IMR-90 (cell line): ENCODE measurements at regions not wholly inside any gene's neighbourhood (a gene's known extent, or its start where the extent isn't known, plus 50 kb on each side); places are given as distances from the start of the nearest gene placed in this dataset.

ENCODE experiments used
- ATAC-seq: fragments of 200-7000 bp; cut with Tn5 transposase; 2 replicates; pipeline ENCODE4 v1.9.1; 2020; ENCODE audit warnings: low read depth, mild to moderate bottlenecking, moderate library complexity
- BruUV-seq: library from RNA; stranded (reverse); fragments of 400-500 nt; replicated peaks from 2 replicates; lab custom pipeline; 2021; lab: Mats Ljungman, UMichigan
- CTCF ChIA-PET: fragments of 300-600 bp; formaldehyde crosslinking; extraction: SDS; loops from one replicate; lab custom pipeline; 2021; ENCODE audit warnings: antibody characterized with exemption; lab: Yijun Ruan, JAX
- POLR2A ChIA-PET: fragments of 300-600 bp; sonication (Branson Sonifier 250); formaldehyde crosslinking; loops from one replicate; lab custom pipeline; 2022; ENCODE audit warnings: antibody characterized with exemption; ENCODE audit not compliant: unreplicated experiment; lab: Charles Lee
- DNase-seq: peaks from one replicate; pipeline ENCODE4 v3.0.0; 2013
- H2AFZ ChIP-seq: replicated peaks from 2 replicates; pipeline ENCODE3; 2013; ENCODE audit warnings: low read length, mild to moderate bottlenecking; ENCODE audit not compliant: poor library complexity
- H2AK5ac ChIP-seq: 2 replicates; pipeline ENCODE4 v1.6.1; 2013; ENCODE audit warnings: low read depth, low read length, inconsistent platforms
- H2AK9ac ChIP-seq: replicated peaks from 2 replicates; pipeline ENCODE3; 2013; ENCODE audit warnings: mild to moderate bottlenecking, low read depth, low read length, moderate library complexity; ENCODE audit not compliant: poor library complexity
- H2BK120ac ChIP-seq: 2 replicates; pipeline ENCODE4 v1.6.1; 2013; ENCODE audit warnings: low read depth, low read length, inconsistent platforms
- H2BK15ac ChIP-seq: 3 replicates; pipeline ENCODE4 v1.6.1; 2013; ENCODE audit warnings: low read depth, low read length, inconsistent platforms
- H2BK20ac ChIP-seq: 2 replicates; pipeline ENCODE4 v1.6.1; 2013; ENCODE audit warnings: low read depth, mild to moderate bottlenecking, inconsistent platforms, low read length, moderate library complexity
- H2BK5ac ChIP-seq: 2 replicates; pipeline ENCODE4 v1.6.1; 2013; ENCODE audit warnings: mild to moderate bottlenecking, low read depth, low read length, inconsistent platforms; ENCODE audit not compliant: poor library complexity, severe bottlenecking
- H3K14ac ChIP-seq: replicated peaks from 2 replicates; pipeline ENCODE4 v1.6.1; 2013; ENCODE audit warnings: low read depth, low read length, inconsistent platforms
- H3K18ac ChIP-seq: 2 replicates; pipeline ENCODE4 v1.6.1; 2013; ENCODE audit warnings: low read depth, low read length, control low read depth
- H3K23ac ChIP-seq: 2 replicates; pipeline ENCODE4 v1.6.1; 2013; ENCODE audit warnings: low read depth, low read length, inconsistent platforms
- H3K27ac ChIP-seq: 2 replicates; pipeline ENCODE4 v1.5.1; 2013; ENCODE audit warnings: mild to moderate bottlenecking, control low read depth, low read length; ENCODE audit not compliant: insufficient read depth
- H3K27me3 ChIP-seq: 2 replicates; pipeline ENCODE4 v1.6.1; 2013; ENCODE audit warnings: low read length; ENCODE audit not compliant: control insufficient read depth, insufficient read depth
- H3K36me3 ChIP-seq: 2 replicates; pipeline ENCODE4 v1.6.1; 2013; ENCODE audit warnings: low read length, mixed read lengths; ENCODE audit not compliant: control insufficient read depth, insufficient read depth
- H3K4ac ChIP-seq: 2 replicates; pipeline ENCODE4 v1.6.1; 2013; ENCODE audit warnings: low read depth, low read length, inconsistent platforms
- H3K4me1 ChIP-seq: 2 replicates; pipeline ENCODE4 v1.6.1; 2013; ENCODE audit warnings: low read length, mixed read lengths; ENCODE audit not compliant: control insufficient read depth, insufficient read depth
- H3K4me2 ChIP-seq: 2 replicates; pipeline ENCODE4 v1.6.1; 2013; ENCODE audit warnings: low read depth, mild to moderate bottlenecking, control low read depth, low read length, moderate library complexity
- H3K4me3 ChIP-seq: 2 replicates; pipeline ENCODE4 v1.5.1; 2013; ENCODE audit warnings: low read depth, mild to moderate bottlenecking, control low read depth, low read length, moderate library complexity; ENCODE audit not compliant: insufficient read depth
- H3K56ac ChIP-seq: 2 replicates; pipeline ENCODE4 v1.6.1; 2013; ENCODE audit warnings: low read length, inconsistent platforms; ENCODE audit not compliant: insufficient read depth; ENCODE audit errors: extremely low read depth
- H3K79me1 ChIP-seq, 2 experiments: 2 replicates each; pipeline ENCODE4 v1.6.1; 2013; ENCODE audit warnings: low read length in 2 of 2, inconsistent platforms in 1 of 2, low read depth in 1 of 2
- H3K9ac ChIP-seq: 2 replicates; pipeline ENCODE4 v1.6.1; 2013; ENCODE audit warnings: low read depth, low read length, control low read depth
- H3K9me1 ChIP-seq: 2 replicates; pipeline ENCODE4 v1.6.1; 2013; ENCODE audit warnings: low read length, inconsistent platforms; ENCODE audit not compliant: insufficient read depth
- H3K9me3 ChIP-seq: 2 replicates; pipeline ENCODE4 v1.6.1; 2013; ENCODE audit warnings: low read length; ENCODE audit not compliant: control insufficient read depth, insufficient read depth
- H4K20me1 ChIP-seq: 2 replicates; pipeline ENCODE4 v1.6.1; 2013; ENCODE audit warnings: low read length, inconsistent platforms; ENCODE audit not compliant: insufficient read depth
- H4K5ac ChIP-seq: 2 replicates; pipeline ENCODE4 v1.6.1; 2013; ENCODE audit warnings: mild to moderate bottlenecking, low read depth, low read length, control low read depth
- H4K8ac ChIP-seq, 2 experiments: 2 replicates each; pipeline ENCODE4 v1.6.1; 2013; ENCODE audit warnings: low read depth in 2 of 2, low read length in 2 of 2, control low read depth in 1 of 2, inconsistent platforms in 1 of 2
- H4K91ac ChIP-seq: 2 replicates; pipeline ENCODE4 v1.6.1; 2013; ENCODE audit warnings: low read depth, low read length, inconsistent platforms; ENCODE audit not compliant: insufficient read depth
- CEBPB ChIP-seq: IDR thresholded peaks from 2 replicates; pipeline ENCODE4 v1.6.1; 2012; ENCODE audit warnings: low read depth, low read length, improper control_type of control experiment
- CHD1 ChIP-seq: IDR thresholded peaks from 2 replicates; pipeline ENCODE4 v1.6.1; 2012; ENCODE audit warnings: low read depth, low read length, improper control_type of control experiment
- CTCF ChIP-seq: conservative IDR thresholded peaks from 2 replicates; pipeline ENCODE4 v1.5.1; 2012; ENCODE audit warnings: mild to moderate bottlenecking, low read depth, low read length, improper control_type of control experiment
- ELK1 ChIP-seq: fragments of 150-350 bp; IDR thresholded peaks from 2 replicates; pipeline ENCODE4 v1.6.1; 2016; ENCODE audit warnings: low read depth, mild to moderate bottlenecking, low read length, moderate library complexity, borderline replicate concordance
- MAFK ChIP-seq: IDR thresholded peaks from 2 replicates; pipeline ENCODE4 v1.6.1; 2012; ENCODE audit warnings: low read depth, low read length, improper control_type of control experiment
- MAZ ChIP-seq: IDR thresholded peaks from 2 replicates; pipeline ENCODE4 v1.6.1; 2012; ENCODE audit warnings: low read depth, mild to moderate bottlenecking, low read length, improper control_type of control experiment, moderate library complexity, borderline replicate concordance
- MXI1 ChIP-seq: IDR thresholded peaks from 2 replicates; pipeline ENCODE4 v1.6.1; 2012; ENCODE audit warnings: low read depth, mild to moderate bottlenecking, low read length, moderate library complexity, borderline replicate concordance
- NFE2L2 ChIP-seq: fragments of 150-350 bp; IDR thresholded peaks from 2 replicates; pipeline ENCODE4 v1.6.1; 2016; ENCODE audit warnings: low read depth, mild to moderate bottlenecking, low read length
- POLR2A ChIP-seq: IDR thresholded peaks from 2 replicates; pipeline ENCODE4 v1.6.1; 2012; ENCODE audit warnings: mild to moderate bottlenecking, low read depth, low read length
- RCOR1 ChIP-seq: IDR thresholded peaks from 2 replicates; pipeline ENCODE4 v1.6.1; 2012; ENCODE audit warnings: mild to moderate bottlenecking, low read length, improper control_type of control experiment; ENCODE audit not compliant: insufficient replicate concordance
- RFX5 ChIP-seq: IDR thresholded peaks from 2 replicates; pipeline ENCODE4 v1.8.0; 2012; ENCODE audit warnings: low read depth, mild to moderate bottlenecking, low read length, moderate library complexity
- SMC3 ChIP-seq: fragments of 150-350 bp; IDR thresholded peaks from 2 replicates; pipeline ENCODE4 v1.6.1; 2016; ENCODE audit warnings: low read depth, mild to moderate bottlenecking, antibody characterized with exemption, low read length, moderate library complexity
- USF2 ChIP-seq: fragments of 150-350 bp; IDR thresholded peaks from 2 replicates; pipeline ENCODE4 v1.6.1; 2017; ENCODE audit warnings: mild to moderate bottlenecking, antibody characterized with exemption, low read length, low read depth
- WGBS, 2 experiments: methylation state at CpG; one replicate each; pipeline versions ENCODE4 v1.1.5 to v1.1.7; 2013; ENCODE audit warnings: missing lambda C conversion rate in 2 of 2; ENCODE audit not compliant: insufficient read length in 1 of 2; ENCODE audit errors: extremely low coverage in 2 of 2; 5-methylcytosine and 5-hydroxymethylcytosine counted together
- dilution Hi-C: fragments of 300-500 bp; cut with HindIII; formaldehyde crosslinking; loops from one replicate; pipeline ENCODE4 v1.14.3; 2018; ENCODE audit warnings: low sequenced_read_pairs; ENCODE audit not compliant: unreplicated experiment
- in situ Hi-C: fragments of 300-500 bp; cut with MboI; formaldehyde crosslinking; loops from 3 replicates; pipeline ENCODE4 v1.14.3; 2019; ENCODE audit warnings: low sequenced_read_pairs, inconsistent platforms, mixed read lengths
- intact Hi-C: fragments of 100-400 bp; cut with micrococcal nuclease; formaldehyde crosslinking; loops from 2 replicates; pipeline ENCODE4 v1.10.0; 2022

- H2AK9ac ChIP-seq, result no peak overlapping the region
- no peaks in the 10 kb centered on the region for H3K9me1 ChIP-seq
- intact Hi-C loops, result no loop called here
- no peaks in the 10 kb centered on the region for H4K20me1 ChIP-seq
- peak overlapping the region; percentile 29 for H2AFZ ChIP-seq
- H3K4me2 ChIP-seq, result no peak overlapping the region
- H2BK15ac ChIP-seq, result no peak overlapping the region
- no peaks in the 10 kb centered on the region for H3K36me3 ChIP-seq
- H3K79me1 ChIP-seq, result 0 out of 4 replicates have a peak, but pooled peaks cover 0 to 3% of the 10 kb centered on the region in 2 experiments
- H3K27me3 ChIP-seq, result no peaks in the 10 kb centered on the region
- H4K91ac ChIP-seq, result no peak overlapping the region
- H3K23ac ChIP-seq, result no peak overlapping the region
- no peak overlapping the region for H4K5ac ChIP-seq
- ChIA-PET POLR2A (no interaction called here), CTCF (no interaction called here)
- no peak overlapping the region for H3K4ac ChIP-seq
- no peak for ATAC-seq
- no peak overlapping the region for H4K8ac ChIP-seq
- no peak for TF ChIP-seq ELK1
- TF ChIP-seq RFX5, result no peak
- TF ChIP-seq MXI1, result no peak
- no peak for TF ChIP-seq MAZ
- no peak for TF ChIP-seq MAFK
- no peak for TF ChIP-seq SMC3
- TF ChIP-seq CEBPB, result no peak
- TF ChIP-seq USF2, result no peak
- no peak for TF ChIP-seq CHD1
- TF ChIP-seq POLR2A, result no peak
- TF ChIP-seq CTCF, result no peak
- no peak for TF ChIP-seq NFE2L2
- no peak for TF ChIP-seq RCOR1
- H2AK5ac ChIP-seq, result no peak overlapping the region
- no peak for DNase-seq
- in situ Hi-C loops, result no loop called here
- H2BK120ac ChIP-seq, result no peak overlapping the region
- H2BK20ac ChIP-seq, result no peak overlapping the region
- H3K4me1 ChIP-seq, result peaks cover 2% of the 10 kb centered on the region; the same call in 1 of the 2 replicates
- no peak overlapping the region for H3K27ac ChIP-seq
- BruUV-seq, result no TSS peak
- H3K4me3 ChIP-seq, result no peak overlapping the region
- no peak overlapping the region for H2BK5ac ChIP-seq
- dilution Hi-C loops, result no loop called here
- H3K14ac ChIP-seq, result no peak overlapping the region
- no peak overlapping the region for H3K56ac ChIP-seq
- H3K9ac ChIP-seq, result no peak overlapping the region
- H3K18ac ChIP-seq, result no peak overlapping the region
- 100% methylated on average over 3 of the region's 5 CpGs; no CpG with 5 or more reads in 1 of the 2 experiments for WGBS, 2 experiments
- no peaks in the 10 kb centered on the region for H3K9me3 ChIP-seq
Observed at GRCh38 chr2:128545085-128545484, 226.4 kb upstream of the HS6ST1 start.
